GM18520 (cell line): ENCODE measurements at regions not wholly inside any gene's neighbourhood (a gene's known extent, or its start where the extent isn't known, plus 50 kb on each side); places are given as distances from the start of the nearest gene placed in this dataset.

ENCODE experiments used
- ATAC-seq: cut with Tn5 transposase; IDR thresholded peaks from one replicate; pipeline ENCODE4 v1.9.1; 2021; ENCODE audit not compliant: unreplicated experiment

GRCh38 chr4:14726877-14727361 lies 275.4 kb upstream of the CPEB2 start:
- no peak for ATAC-seq

- no peak for ATAC-seq
Observed at GRCh38 chr4:14729282-14730000, 272.8 kb upstream of the CPEB2 start.

- ATAC-seq = no peak
Observed at GRCh38 chr4:14742054-14742453, 260.2 kb upstream of the CPEB2 start.

- ATAC-seq = no peak
Observed at GRCh38 chr4:14743172-14743571, 259.1 kb upstream of the CPEB2 start.

- no peak for ATAC-seq
Observed at GRCh38 chr4:14743601-14744000, 258.7 kb upstream of the CPEB2 start.

GRCh38 chr4:14744346-14744745 lies 257.9 kb upstream of the CPEB2 start:
- no peak for ATAC-seq

GRCh38 chr4:14749910-14750309 lies 252.4 kb upstream of the CPEB2 start:
- no peak for ATAC-seq

GRCh38 chr4:14752341-14753046 lies 249.8 kb upstream of the CPEB2 start:
- no peak for ATAC-seq

- no peak for ATAC-seq
Observed at GRCh38 chr4:14767142-14767541, 235.1 kb upstream of the CPEB2 start.

GRCh38 chr4:14768449-14768848 lies 233.8 kb upstream of the CPEB2 start:
- no peak for ATAC-seq

- no peak for ATAC-seq
Observed at GRCh38 chr4:14769993-14770392, 232.3 kb upstream of the CPEB2 start.

GRCh38 chr4:14771094-14771493 lies 231.2 kb upstream of the CPEB2 start:
- ATAC-seq = no peak

GRCh38 chr4:14771504-14772175 lies 230.6 kb upstream of the CPEB2 start:
- ATAC-seq = no peak

GRCh38 chr4:14772388-14772787 lies 229.9 kb upstream of the CPEB2 start:
- peak; percentile 54 for ATAC-seq

- peak; percentile 96 for ATAC-seq
Observed at GRCh38 chr4:14783011-14783877, 219.0 kb upstream of the CPEB2 start.

GRCh38 chr4:14787221-14787620 lies 215.1 kb upstream of the CPEB2 start:
- no peak for ATAC-seq

GRCh38 chr4:14787894-14788293 lies 214.4 kb upstream of the CPEB2 start:
- no peak for ATAC-seq

- no peak for ATAC-seq
Observed at GRCh38 chr4:14790494-14790893, 211.8 kb upstream of the CPEB2 start.

- no peak for ATAC-seq
Observed at GRCh38 chr4:14792702-14793227, 209.5 kb upstream of the CPEB2 start.

GRCh38 chr4:14800977-14801376 lies 201.3 kb upstream of the CPEB2 start:
- ATAC-seq = peak; percentile 60

- no peak for ATAC-seq
Observed at GRCh38 chr4:14802596-14802995, 199.7 kb upstream of the CPEB2 start.
